ENCODE measurements at regions not wholly inside any gene's neighbourhood (a gene's known extent, or its start where the extent isn't known, plus 50 kb on each side); places are given as distances from the start of the nearest gene placed in this dataset.

DNA sequence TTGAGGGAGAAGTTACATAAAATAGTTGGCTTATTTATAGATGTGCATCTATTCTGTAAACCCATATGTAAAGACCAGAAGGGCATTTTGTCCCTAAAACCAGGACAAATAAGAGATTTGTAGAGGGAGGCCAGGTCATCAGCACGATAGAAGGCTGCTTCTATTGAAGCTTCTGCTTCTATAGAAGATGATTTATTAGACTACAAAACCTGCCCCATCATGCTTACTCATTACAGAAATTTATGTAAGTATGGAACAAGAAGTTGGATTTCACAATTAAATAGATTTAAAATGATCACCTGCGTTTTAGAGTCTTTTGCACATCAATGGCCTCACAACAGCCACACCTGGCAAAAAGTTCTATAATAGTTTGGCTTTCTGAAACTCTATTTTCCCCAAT lies 183.5 kb downstream of the DUSP10 start:
- DNase-seq (ENCODE audit: low read depth), result no peak
- H3K4me3 ChIP-seq (replicated peaks; ENCODE audit: low read depth, low read length), result no peak overlapping the region
- TF ChIP-seq, protein P1, sequence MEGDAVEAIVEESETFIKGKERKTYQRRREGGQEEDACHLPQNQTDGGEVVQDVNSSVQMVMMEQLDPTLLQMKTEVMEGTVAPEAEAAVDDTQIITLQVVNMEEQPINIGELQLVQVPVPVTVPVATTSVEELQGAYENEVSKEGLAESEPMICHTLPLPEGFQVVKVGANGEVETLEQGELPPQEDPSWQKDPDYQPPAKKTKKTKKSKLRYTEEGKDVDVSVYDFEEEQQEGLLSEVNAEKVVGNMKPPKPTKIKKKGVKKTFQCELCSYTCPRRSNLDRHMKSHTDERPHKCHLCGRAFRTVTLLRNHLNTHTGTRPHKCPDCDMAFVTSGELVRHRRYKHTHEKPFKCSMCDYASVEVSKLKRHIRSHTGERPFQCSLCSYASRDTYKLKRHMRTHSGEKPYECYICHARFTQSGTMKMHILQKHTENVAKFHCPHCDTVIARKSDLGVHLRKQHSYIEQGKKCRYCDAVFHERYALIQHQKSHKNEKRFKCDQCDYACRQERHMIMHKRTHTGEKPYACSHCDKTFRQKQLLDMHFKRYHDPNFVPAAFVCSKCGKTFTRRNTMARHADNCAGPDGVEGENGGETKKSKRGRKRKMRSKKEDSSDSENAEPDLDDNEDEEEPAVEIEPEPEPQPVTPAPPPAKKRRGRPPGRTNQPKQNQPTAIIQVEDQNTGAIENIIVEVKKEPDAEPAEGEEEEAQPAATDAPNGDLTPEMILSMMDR (IDR thresholded peaks at IDR 0.05; ENCODE audit: low read length, missing control alignments), result no peak

DNA sequence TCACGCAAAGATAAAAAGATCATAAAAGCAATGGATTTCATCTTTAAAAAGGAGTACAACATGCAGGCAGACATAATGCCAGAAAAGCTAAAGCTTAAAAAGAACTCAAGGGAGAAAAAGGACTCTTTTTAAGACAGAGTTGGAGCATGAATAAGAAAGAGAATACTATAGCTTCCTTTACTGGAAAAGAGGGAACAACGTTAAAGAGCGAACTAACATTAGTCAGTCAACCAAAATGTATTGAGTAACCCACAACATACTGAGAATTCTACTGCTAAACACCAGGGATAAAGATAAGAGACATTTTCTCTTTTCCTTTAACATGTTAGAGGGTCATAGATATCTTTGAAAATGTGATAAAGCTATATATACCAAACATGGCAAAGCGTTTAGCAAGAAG lies 182.0 kb downstream of the DUSP10 start:
- H3K4me3 ChIP-seq (replicated peaks; ENCODE audit: low read depth, low read length), result no peak overlapping the region
- TF ChIP-seq, protein P1 (IDR thresholded peaks at IDR 0.05; ENCODE audit: low read length, missing control alignments), result no peak
- DNase-seq (ENCODE audit: low read depth), result no peak

DNA sequence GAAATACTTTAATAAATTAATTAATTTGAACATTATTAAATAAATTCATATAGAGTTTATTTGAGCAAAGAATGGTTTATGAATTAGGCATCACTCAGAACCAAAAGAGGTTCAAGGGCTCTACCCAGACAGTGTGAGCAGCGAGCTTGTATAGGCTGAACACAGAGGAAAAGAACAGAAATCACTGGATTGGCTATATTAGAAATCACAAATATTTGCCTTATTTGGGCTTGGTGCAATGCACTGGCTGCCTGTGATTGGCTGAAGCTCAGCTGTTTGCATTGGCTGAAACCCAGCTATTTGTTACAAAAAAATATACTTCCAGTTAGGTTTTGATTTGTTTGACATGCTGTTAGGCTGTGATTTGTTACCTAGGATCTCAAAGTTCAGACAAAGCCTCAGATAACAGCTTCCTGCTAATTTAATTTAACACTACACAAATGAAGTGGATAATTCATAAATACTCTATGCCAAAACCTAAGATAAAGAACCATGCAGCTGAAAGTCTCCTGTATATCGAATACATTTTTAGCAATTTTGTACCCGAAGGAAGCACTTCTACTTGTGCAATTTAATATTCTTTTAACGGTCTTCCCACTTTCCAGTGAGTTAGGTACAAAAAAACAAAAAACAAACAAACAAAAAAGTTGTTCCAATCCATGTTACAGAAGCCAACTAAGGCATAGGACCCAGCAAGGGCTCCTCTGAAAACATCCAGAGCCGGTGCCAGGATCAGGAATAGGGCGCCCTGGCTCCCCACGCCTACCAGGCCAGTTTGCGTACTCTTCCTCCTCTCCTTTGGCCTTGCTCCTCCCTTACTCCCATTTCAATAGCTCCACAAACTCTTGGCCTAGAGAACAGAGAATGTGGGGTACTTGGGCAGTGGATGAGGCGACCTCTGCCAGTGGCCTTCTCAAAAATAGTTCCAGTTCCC lies 179.1 kb downstream of the DUSP10 start:
- no peak for DNase-seq (ENCODE audit: low read depth)
- H3K4me3 ChIP-seq (replicated peaks; ENCODE audit: low read depth, low read length), result no peak overlapping the region
- TF ChIP-seq, protein P1 (IDR thresholded peaks at IDR 0.05; ENCODE audit: low read length, missing control alignments), result no peak

DNA sequence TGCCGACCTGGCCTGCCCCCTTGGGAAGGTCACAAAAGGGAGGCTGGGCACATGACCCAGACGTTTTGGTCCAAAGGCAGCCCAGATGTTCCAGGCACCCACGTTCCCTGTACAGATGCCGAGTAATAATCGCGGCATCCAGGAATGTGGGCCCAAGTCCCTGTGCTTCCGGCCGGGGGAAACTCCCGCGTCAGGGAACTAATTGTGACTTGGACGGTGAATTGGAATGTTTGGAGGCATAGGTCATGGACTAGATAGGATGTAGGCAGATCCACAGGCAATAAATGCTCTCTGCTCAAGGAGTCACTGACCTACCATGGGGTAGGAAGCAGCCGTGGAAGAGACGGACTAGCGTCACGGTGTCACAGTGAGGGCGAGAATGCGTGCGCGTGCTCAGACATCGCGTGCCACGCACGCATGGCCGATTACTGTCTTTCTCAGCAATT lies 178.4 kb downstream of the DUSP10 start:
- TF ChIP-seq, protein P1 (IDR thresholded peaks at IDR 0.05; ENCODE audit: low read length, missing control alignments), result no peak
- no peak for DNase-seq (ENCODE audit: low read depth)
- H3K4me3 ChIP-seq (replicated peaks; ENCODE audit: low read depth, low read length), result no peak overlapping the region

DNA sequence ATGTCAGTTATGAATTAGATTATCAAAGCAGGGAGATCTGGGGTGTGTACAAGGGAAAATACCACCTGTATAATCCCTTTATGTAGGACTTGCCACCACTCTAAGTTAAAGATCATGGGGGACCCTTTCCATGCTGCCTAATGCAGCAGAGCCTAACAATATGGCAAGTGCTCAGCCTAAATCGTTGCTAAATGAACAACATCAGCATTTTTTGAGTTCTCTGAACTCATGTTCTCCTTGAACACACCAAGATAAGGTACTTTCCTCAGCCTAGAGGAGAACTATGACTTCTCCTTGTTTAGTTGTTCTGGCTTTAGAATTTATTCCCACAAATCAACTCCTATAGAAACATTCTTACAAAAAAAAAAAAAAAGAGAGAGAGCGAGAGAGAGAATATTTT lies 177.0 kb downstream of the DUSP10 start:
- TF ChIP-seq, protein P1 (IDR thresholded peaks at IDR 0.05; ENCODE audit: low read length, missing control alignments), result no peak
- no peak for DNase-seq (ENCODE audit: low read depth)

DNA sequence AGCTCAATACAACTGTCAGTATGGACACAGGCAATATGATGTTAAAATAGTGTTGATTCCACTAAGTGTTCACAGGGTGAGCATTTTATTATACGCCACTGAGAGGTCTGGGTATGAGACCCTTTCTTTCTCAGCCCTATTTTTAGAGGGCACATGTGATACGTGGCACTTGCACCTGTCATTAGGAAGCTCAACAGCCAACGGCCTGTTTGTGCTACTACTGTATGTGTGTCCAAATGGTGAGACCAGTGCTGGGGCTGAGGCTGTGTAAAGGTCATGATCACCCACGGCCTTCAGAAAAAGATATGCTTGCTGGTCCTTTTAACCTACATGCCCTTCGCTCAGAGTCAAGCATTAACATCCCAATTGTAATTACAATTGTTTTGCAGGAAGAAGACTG lies 176.2 kb downstream of the DUSP10 start:
- TF ChIP-seq, protein P1 (IDR thresholded peaks at IDR 0.05; ENCODE audit: low read length, missing control alignments), result no peak
- no peak overlapping the region for H3K4me3 ChIP-seq (replicated peaks; ENCODE audit: low read depth, low read length)
- no peak for DNase-seq (ENCODE audit: low read depth)

More for the DNA sequence above, 177.0 kb downstream of the DUSP10 start:
- no peak overlapping the region for H3K4me3 ChIP-seq (replicated peaks; ENCODE audit: low read depth, low read length)

Measured in fibroblast of pulmonary artery (primary cell).